ENCODE measurements at regions not wholly inside any gene's neighbourhood (a gene's known extent, or its start where the extent isn't known, plus 50 kb on each side); places are given as distances from the start of the nearest gene placed in this dataset.

DNA sequence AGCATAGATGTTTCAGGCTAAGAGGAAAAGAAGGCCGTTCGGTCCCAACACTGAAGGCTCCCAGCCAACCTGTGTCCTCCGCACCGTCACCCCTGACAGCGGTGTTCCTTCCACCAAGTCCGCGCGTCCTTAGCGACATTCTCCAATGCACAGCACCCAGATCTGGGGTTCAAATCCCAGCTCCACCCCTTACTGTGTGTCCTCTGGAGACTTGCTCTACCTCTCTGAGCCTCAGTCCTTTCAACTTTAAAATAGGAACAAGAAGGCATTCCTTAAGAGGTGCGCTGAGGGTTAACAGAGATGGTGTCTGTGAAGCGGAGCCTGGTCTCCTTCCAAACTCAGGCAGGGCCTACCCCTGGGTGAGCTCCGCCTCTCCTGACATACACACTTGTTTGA lies 224.0 kb downstream of the MN1 start:
- TF ChIP-seq, protein P1, sequence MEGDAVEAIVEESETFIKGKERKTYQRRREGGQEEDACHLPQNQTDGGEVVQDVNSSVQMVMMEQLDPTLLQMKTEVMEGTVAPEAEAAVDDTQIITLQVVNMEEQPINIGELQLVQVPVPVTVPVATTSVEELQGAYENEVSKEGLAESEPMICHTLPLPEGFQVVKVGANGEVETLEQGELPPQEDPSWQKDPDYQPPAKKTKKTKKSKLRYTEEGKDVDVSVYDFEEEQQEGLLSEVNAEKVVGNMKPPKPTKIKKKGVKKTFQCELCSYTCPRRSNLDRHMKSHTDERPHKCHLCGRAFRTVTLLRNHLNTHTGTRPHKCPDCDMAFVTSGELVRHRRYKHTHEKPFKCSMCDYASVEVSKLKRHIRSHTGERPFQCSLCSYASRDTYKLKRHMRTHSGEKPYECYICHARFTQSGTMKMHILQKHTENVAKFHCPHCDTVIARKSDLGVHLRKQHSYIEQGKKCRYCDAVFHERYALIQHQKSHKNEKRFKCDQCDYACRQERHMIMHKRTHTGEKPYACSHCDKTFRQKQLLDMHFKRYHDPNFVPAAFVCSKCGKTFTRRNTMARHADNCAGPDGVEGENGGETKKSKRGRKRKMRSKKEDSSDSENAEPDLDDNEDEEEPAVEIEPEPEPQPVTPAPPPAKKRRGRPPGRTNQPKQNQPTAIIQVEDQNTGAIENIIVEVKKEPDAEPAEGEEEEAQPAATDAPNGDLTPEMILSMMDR (IDR thresholded peaks at IDR 0.05; ENCODE audit: control extremely low read depth, extremely low read depth): no peak
- no peak for DNase-seq
- Histone ChIP-seq H3K4me3 (no peak overlapping the region), H3K27me3 (ENCODE audit: control insufficient read depth in 3 of 3, insufficient read depth in 3 of 3, low read length in 2 of 3) (peaks cover 0 to 4% (median 4%) of the 10 kb centered on the region in 3 donors), H3K36me3 (ENCODE audit: control insufficient read depth in 4 of 4, insufficient read depth in 4 of 4, low read length in 4 of 4) (no peaks in the 10 kb centered on the region), H3K9ac (ENCODE audit: insufficient read depth in 1 of 2, low read length in 2 of 2) (no peak overlapping the region), H3K4me1 (ENCODE audit: control insufficient read depth in 5 of 5, insufficient read depth in 5 of 5, low read length in 5 of 5) (peaks cover 0 to 46% (median 12%) of the 10 kb centered on the region in 5 donors), H3K9me3 (ENCODE audit: control insufficient read depth in 4 of 4, insufficient read depth in 3 of 4, low read length in 3 of 4) (no peaks in the 10 kb centered on the region), H3K27ac (ENCODE audit: low read depth in 1 of 2, low read length in 1 of 2) (no peak overlapping the region)
- WGBS, 2 donors: 85 to 91% methylated on average over 12 of the region's 12 CpGs
- no peak for ATAC-seq (ENCODE audit: insufficient read depth, low FRiP score)

DNA sequence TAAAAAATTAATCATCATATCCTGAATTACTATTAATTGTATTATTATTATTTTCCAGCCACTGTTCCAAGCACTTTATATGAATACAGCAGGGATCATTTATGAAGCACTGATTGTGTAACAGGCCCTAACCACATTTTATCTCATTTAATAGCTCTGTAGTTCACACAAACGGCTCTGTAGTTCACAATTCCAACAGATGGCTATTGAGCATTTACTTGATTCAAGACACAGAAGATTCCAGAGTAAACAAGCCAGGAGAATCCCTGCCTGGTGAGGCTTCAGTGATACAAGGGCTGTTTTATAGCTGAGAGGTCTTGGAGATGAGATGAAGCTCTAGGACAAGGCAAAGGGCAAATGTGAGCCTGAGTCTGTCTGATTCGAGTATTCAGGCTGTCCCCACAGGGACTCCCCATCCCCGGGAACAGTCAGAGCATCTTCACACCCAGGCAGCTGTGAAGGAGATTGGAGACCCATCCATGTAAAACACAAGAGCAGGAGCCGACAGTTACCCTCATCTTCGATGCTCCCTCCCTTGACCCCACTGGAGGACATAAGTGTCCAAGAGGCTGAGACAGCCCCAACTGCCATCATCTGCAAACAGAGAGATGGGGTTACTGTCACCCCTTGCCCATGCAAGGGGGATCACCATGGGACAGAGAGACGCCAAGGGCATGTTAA lies 222.5 kb downstream of the MN1 start:
- Histone ChIP-seq H3K4me3 (no peak overlapping the region), H3K27me3 (ENCODE audit: control insufficient read depth in 3 of 3, insufficient read depth in 3 of 3, low read length in 2 of 3) (peaks cover 0 to 4% (median 0%) of the 10 kb centered on the region in 3 donors), H3K27ac (ENCODE audit: low read depth in 1 of 2, low read length in 1 of 2) (no peak overlapping the region), H3K4me1 (ENCODE audit: control insufficient read depth in 5 of 5, insufficient read depth in 5 of 5, low read length in 5 of 5) (peaks cover 0 to 36% (median 9%) of the 10 kb centered on the region in 5 donors), H3K36me3 (ENCODE audit: control insufficient read depth in 4 of 4, insufficient read depth in 4 of 4, low read length in 4 of 4) (no peaks in the 10 kb centered on the region), H3K9me3 (ENCODE audit: control insufficient read depth in 4 of 4, insufficient read depth in 3 of 4, low read length in 3 of 4) (no peaks in the 10 kb centered on the region), H3K9ac (ENCODE audit: insufficient read depth in 1 of 2, low read length in 2 of 2) (no peak overlapping the region)
- WGBS, 2 donors: 71 to 76% methylated on average over 6 of the region's 6 CpGs
- TF ChIP-seq, protein P1 (IDR thresholded peaks at IDR 0.05; ENCODE audit: control extremely low read depth, extremely low read depth): no peak
- no peak for ATAC-seq (ENCODE audit: insufficient read depth, low FRiP score)
- peak in 1 of 3 donors; percentile 35 for DNase-seq

- Histone ChIP-seq H3K27me3 (ENCODE audit: control insufficient read depth in 3 of 3, insufficient read depth in 3 of 3, low read length in 2 of 3) (no peaks in the 10 kb centered on the region), H3K4me1 (ENCODE audit: control insufficient read depth in 5 of 5, insufficient read depth in 5 of 5, low read length in 5 of 5) (peaks cover 0 to 34% (median 9%) of the 10 kb centered on the region in 5 donors), H3K9ac (ENCODE audit: insufficient read depth in 1 of 2, low read length in 2 of 2) (no peak overlapping the region), H3K4me3 (no peak overlapping the region), H3K36me3 (ENCODE audit: control insufficient read depth in 4 of 4, insufficient read depth in 4 of 4, low read length in 4 of 4) (no peaks in the 10 kb centered on the region), H3K27ac (ENCODE audit: low read depth in 1 of 2, low read length in 1 of 2) (no peak overlapping the region), H3K9me3 (ENCODE audit: control insufficient read depth in 4 of 4, insufficient read depth in 3 of 4, low read length in 3 of 4) (no peaks in the 10 kb centered on the region)
- 55 to 65% methylated on average over 13 of the region's 13 CpGs for WGBS, 2 donors
- TF ChIP-seq, protein P1 (IDR thresholded peaks at IDR 0.05; ENCODE audit: control extremely low read depth, extremely low read depth): no peak
- ATAC-seq (ENCODE audit: insufficient read depth, low FRiP score) (no peak), DNase-seq (no peak)
Measured at GRCh38 chr22:27580311-27580897, 221.2 kb downstream of the MN1 start.

All from lung (tissue), 11 donors.